Osteoblast (primary cell): ENCODE measurements at regions not wholly inside any gene's neighbourhood (a gene's known extent, or its start where the extent isn't known, plus 50 kb on each side); places are given as distances from the start of the nearest gene placed in this dataset.

Experiments
- DNase-seq: peaks from one replicate; pipeline ENCODE4 v3.0.0; 2011; ENCODE audit warnings: low spot score, mixed read lengths; ENCODE audit not compliant: insufficient read length; ENCODE audit errors: missing footprints
- H2AFZ ChIP-seq: 2 replicates; pipeline ENCODE4 v1.6.0; 2011; ENCODE audit warnings: mild to moderate bottlenecking, low read length
- H3K27ac ChIP-seq: 2 replicates; pipeline ENCODE4 v1.5.1; 2011; ENCODE audit warnings: mild to moderate bottlenecking, low read depth, low read length, moderate library complexity
- H3K27me3 ChIP-seq: 2 replicates; pipeline ENCODE4 v1.6.0; 2012; ENCODE audit warnings: mild to moderate bottlenecking, control low read depth, inconsistent platforms, low read length, moderate library complexity; ENCODE audit not compliant: insufficient read depth
- H3K36me3 ChIP-seq: 2 replicates; pipeline ENCODE4 v1.5.1; 2011; ENCODE audit warnings: mild to moderate bottlenecking, low read length, control low read depth, moderate library complexity; ENCODE audit not compliant: insufficient read depth
- H3K4me1 ChIP-seq: 2 replicates; pipeline ENCODE4 v1.5.1; 2011; ENCODE audit warnings: mild to moderate bottlenecking, low read length, control low read depth, moderate library complexity; ENCODE audit not compliant: insufficient read depth
- H3K4me2 ChIP-seq: 2 replicates; pipeline ENCODE4 v1.6.0; 2011; ENCODE audit warnings: mild to moderate bottlenecking, low read length; ENCODE audit not compliant: insufficient read depth
- H3K4me3 ChIP-seq: fragments of 200-600 bp; sonication (generic); 3 replicates; pipeline ENCODE4 v1.5.1; 2012; ENCODE audit warnings: mild to moderate bottlenecking, low read length, inconsistent platforms; ENCODE audit not compliant: insufficient read depth
- H3K79me2 ChIP-seq: 2 replicates; pipeline ENCODE4 v1.6.0; 2012; ENCODE audit warnings: mild to moderate bottlenecking, low read length, control low read depth, inconsistent platforms; ENCODE audit not compliant: insufficient read depth
- H3K9me3 ChIP-seq: 2 replicates; pipeline ENCODE4 v1.5.1; 2011; ENCODE audit warnings: low read depth, low read length, control low read depth
- H4K20me1 ChIP-seq: 2 replicates; pipeline ENCODE4 v1.6.0; 2012; ENCODE audit warnings: mild to moderate bottlenecking, low read length, control low read depth; ENCODE audit not compliant: insufficient read depth
- TF ChIP-seq, protein P1 (sequence below): IDR thresholded peaks from 2 replicates; pipeline ENCODE4 v1.5.1; 2011; ENCODE audit warnings: mild to moderate bottlenecking, low read depth, low read length, moderate library complexity; ENCODE audit errors: extremely low read depth

DNA sequence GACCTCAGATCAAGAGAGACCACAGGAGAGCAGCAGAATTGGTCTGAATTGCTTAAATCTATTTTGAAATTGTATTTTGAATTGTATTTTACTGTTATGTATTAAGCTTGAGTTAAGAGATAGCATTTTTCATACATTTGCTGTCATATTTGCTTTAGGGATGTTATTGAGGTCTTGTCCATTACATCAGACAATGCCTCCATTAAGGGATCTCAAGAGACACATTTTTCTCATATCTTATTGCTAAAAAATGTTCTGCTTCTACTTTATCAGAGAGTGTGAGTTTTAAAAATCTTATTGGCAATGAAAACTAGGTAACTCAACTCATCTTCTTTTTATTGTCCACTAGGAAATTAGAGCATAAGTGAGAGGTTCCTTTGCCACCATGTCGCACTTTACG is 66.8 kb upstream of the CTAGE1 start:
- no peak overlapping the region for H3K4me3 ChIP-seq
- peaks cover 13% of the 10 kb centered on the region for H3K4me1 ChIP-seq
- H3K36me3 ChIP-seq = no peaks in the 10 kb centered on the region
- no peak for DNase-seq
- TF ChIP-seq, protein P1, sequence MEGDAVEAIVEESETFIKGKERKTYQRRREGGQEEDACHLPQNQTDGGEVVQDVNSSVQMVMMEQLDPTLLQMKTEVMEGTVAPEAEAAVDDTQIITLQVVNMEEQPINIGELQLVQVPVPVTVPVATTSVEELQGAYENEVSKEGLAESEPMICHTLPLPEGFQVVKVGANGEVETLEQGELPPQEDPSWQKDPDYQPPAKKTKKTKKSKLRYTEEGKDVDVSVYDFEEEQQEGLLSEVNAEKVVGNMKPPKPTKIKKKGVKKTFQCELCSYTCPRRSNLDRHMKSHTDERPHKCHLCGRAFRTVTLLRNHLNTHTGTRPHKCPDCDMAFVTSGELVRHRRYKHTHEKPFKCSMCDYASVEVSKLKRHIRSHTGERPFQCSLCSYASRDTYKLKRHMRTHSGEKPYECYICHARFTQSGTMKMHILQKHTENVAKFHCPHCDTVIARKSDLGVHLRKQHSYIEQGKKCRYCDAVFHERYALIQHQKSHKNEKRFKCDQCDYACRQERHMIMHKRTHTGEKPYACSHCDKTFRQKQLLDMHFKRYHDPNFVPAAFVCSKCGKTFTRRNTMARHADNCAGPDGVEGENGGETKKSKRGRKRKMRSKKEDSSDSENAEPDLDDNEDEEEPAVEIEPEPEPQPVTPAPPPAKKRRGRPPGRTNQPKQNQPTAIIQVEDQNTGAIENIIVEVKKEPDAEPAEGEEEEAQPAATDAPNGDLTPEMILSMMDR = no peak
- no peaks in the 10 kb centered on the region for H4K20me1 ChIP-seq
- H3K9me3 ChIP-seq = no peaks in the 10 kb centered on the region
- H2AFZ ChIP-seq = no peak overlapping the region
- H3K27ac ChIP-seq = no peak overlapping the region
- H3K4me2 ChIP-seq = no peak overlapping the region
- H3K27me3 ChIP-seq = no peaks in the 10 kb centered on the region
- H3K79me2 ChIP-seq = no peaks in the 10 kb centered on the region

DNA sequence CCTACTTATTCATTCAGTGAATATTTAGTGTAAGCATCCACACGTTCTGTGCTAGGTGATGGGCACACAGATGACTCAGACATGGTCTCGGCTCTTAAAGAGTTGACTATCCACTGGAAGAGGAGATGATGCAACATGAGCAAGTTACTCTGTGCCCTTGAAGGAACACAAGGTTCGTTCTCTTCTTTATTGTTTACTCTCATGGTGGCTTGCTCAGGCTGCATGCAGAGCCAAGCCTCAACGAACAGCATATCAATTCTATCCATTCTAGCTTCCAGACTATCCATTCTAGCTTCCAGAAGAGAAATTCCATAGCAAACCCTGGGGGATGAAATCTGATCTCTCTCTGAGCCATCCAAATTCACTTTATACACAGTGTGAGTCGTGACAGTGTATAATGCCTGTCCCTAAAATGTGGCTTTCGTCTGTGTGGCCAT is 68.1 kb upstream of the CTAGE1 start:
- no peak for DNase-seq
- no peaks in the 10 kb centered on the region for H3K36me3 ChIP-seq
- TF ChIP-seq, protein P1 = no peak
- H3K4me1 ChIP-seq = peaks cover 18% of the 10 kb centered on the region
- no peaks in the 10 kb centered on the region for H3K27me3 ChIP-seq
- no peak overlapping the region for H3K4me3 ChIP-seq
- no peak overlapping the region for H2AFZ ChIP-seq
- no peaks in the 10 kb centered on the region for H3K79me2 ChIP-seq
- H3K9me3 ChIP-seq = no peaks in the 10 kb centered on the region
- H4K20me1 ChIP-seq = no peaks in the 10 kb centered on the region
- no peak overlapping the region for H3K27ac ChIP-seq
- H3K4me2 ChIP-seq = no peak overlapping the region

DNA sequence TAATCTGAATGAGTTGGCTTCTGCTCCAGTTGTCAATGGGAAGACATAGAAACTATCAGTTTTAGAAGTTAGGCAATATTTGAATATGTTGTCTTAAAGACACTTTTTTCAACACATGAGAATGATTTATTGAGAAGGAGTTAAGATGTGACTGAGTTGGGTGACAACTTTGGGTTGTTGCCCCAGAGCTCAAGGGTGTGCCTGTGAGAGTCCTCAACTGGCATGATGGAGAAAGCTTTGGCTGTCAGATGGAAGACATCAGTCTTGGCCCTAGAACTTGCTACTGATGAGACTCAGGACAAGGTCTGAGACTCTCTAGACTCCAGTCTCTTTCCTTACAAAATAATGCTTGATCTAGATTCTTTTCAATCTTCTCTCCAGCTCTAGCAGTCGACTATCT is 69.0 kb upstream of the CTAGE1 start:
- no peak for DNase-seq
- H2AFZ ChIP-seq = no peak overlapping the region

DNA sequence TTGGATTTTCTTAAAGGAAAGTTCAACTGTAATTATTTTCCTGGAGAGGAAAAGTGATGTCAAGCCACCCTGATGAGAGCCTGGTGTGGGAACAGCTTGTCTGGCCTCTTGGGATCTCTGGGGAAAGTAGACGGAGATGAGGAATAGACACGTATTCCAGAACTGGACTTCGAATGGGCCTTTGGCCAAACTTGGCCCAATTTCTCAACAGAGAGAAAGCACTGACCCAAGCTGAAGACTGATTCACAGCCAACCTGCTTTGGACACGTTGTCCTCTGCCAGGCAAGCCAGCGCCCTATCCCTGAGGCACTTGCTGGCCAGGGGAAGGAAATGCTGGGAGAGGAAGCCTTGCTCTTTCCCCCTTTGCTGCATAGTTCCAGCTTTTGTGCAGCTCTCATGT is 70.8 kb upstream of the CTAGE1 start:
- H3K9me3 ChIP-seq = no peaks in the 10 kb centered on the region
- no peaks in the 10 kb centered on the region for H4K20me1 ChIP-seq
- H3K27me3 ChIP-seq = no peaks in the 10 kb centered on the region
- DNase-seq = no peak
- H3K4me2 ChIP-seq = no peak overlapping the region
- no peak overlapping the region for H3K27ac ChIP-seq
- H3K4me3 ChIP-seq = no peak overlapping the region
- no peaks in the 10 kb centered on the region for H3K36me3 ChIP-seq
- peaks cover 20% of the 10 kb centered on the region for H3K4me1 ChIP-seq
- no peaks in the 10 kb centered on the region for H3K79me2 ChIP-seq
- H2AFZ ChIP-seq = no peak overlapping the region
- TF ChIP-seq, protein P1 = no peak

More for the DNA sequence above, 69.0 kb upstream of the CTAGE1 start:
- Histone ChIP-seq H3K9me3 (no peaks in the 10 kb centered on the region), H3K4me1 (peaks cover 18% of the 10 kb centered on the region), H3K36me3 (no peaks in the 10 kb centered on the region), H3K27me3 (no peaks in the 10 kb centered on the region), H3K4me2 (no peak overlapping the region), H3K27ac (no peak overlapping the region), H3K79me2 (no peaks in the 10 kb centered on the region), H3K4me3 (no peak overlapping the region), H4K20me1 (no peaks in the 10 kb centered on the region)
- TF ChIP-seq, protein P1 = no peak
